GM18868 (cell line): ENCODE measurements at regions not wholly inside any gene's neighbourhood (a gene's known extent, or its start where the extent isn't known, plus 50 kb on each side); places are given as distances from the start of the nearest gene placed in this dataset.
"Not testable (repeated sequence)": the region's sequence is repeated elsewhere in the genome, so short reads cannot be mapped to it uniquely, and the experiment has no call there.

Source experiments
- ATAC-seq: cut with Tn5 transposase; IDR thresholded peaks from one replicate; pipeline ENCODE4 v1.9.1; 2021; ENCODE audit warnings: mild to moderate bottlenecking, moderate library complexity; ENCODE audit not compliant: unreplicated experiment

DNA sequence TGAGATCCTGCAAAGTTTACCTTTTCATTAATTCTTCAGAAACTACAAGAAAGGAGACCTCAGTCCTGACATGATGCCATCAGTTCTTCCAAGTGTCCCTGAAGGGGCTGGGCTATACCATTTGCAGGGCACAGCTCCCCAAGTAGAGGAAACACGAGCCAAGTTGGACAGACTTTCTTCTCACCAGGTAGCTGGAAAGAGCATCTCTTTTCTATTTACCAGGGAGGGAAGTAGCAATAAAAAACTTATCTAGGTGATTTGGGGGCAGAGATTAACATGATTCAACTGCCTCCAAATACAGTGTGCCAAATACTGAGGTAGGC lies 103.9 kb upstream of the KCND3 start:
- no peak for ATAC-seq

- no peak for ATAC-seq
These were observed 110.5 kb upstream of the KCND3 start for GRCh38 chr1:112099979-112100378.

DNA sequence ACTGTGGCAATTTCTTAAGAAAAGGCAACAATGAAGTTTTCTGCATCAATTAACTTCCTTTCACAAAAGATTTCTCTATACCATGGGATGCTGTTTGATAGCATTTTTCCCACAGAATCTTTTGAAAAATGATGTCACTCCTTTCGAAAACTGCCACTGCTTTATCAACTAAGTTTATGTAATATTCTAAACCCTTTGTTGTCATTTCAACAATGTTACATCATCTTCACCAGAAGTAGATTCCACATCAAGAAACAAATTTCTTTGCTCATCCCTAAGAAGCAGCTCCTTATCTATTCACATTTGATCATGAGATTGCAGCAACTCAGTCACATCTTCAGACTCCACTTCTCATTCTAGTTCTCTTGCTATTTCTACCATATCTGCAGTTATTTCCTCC lies 116.1 kb upstream of the KCND3 start:
- no peak for ATAC-seq

- ATAC-seq: no peak
These were observed 120.6 kb upstream of the KCND3 start for GRCh38 chr1:112110031-112110430.

- no peak for ATAC-seq
These were observed 122.3 kb upstream of the KCND3 start for GRCh38 chr1:112111734-112112133.

GRCh38 chr1:112114540-112114939 lies 125.1 kb upstream of the KCND3 start:
- ATAC-seq: no peak

DNA sequence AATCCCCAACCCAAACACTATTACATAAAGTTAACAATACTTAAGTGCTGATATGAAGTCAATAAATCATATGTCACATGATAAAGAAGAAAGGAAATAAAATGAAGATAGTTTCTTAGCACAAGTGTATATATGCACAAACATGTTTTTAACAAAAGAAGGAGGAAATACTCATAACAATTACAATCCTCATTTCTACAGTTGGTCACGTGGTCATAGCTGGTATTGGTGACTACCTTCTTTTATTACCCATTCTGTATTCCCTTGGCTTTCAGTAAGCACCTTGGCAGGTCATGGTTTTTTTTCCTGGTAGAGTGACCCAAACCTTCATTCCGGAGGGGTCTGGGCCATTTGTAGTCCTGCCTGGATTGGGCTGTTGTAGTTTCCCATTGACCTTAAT lies 137.1 kb upstream of the KCND3 start:
- ATAC-seq: no peak

DNA sequence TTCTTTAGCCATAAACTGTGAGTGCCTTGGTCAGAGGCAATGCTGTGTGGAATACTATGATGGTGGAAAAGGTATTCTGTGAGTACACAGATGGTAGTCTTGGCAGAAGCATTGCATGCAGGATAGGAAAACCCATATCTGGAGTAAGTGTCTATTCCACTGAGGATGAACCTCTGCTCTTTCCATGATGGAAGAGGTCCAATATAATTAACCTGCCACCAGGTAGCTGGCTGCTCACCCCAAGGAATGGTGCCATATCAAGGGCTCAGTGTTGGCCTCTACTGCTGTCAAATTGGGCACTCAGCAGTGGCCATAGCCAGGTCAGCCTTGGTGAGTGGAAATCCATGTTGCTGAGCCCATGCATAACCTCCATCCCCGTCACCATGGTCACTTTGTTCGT lies 138.1 kb upstream of the KCND3 start:
- not testable (repeated sequence) for ATAC-seq

DNA sequence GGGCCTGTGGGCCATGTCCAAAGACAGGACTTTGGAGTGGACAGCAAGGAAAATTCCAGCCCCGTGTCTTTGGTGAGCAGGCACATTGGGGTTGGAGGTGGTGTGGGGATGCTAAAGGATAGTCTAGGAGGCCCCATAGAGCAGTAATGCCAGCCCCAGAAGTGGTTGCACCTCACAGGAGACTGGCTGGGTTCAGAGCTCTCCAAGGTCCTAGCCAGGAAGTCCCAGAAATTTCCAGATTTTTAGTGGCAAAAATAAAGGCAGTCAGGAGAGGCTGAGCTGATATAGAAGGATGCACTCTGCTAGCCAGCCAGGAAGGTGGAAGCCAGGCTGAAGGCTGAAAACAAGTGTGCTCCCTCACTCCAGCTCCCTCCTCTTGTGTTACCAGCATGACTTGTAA lies 144.0 kb upstream of the KCND3 start:
- ATAC-seq: no peak

- ATAC-seq: no peak
These were observed 151.3 kb upstream of the KCND3 start for GRCh38 chr1:112140743-112141142.

GRCh38 chr1:112141301-112141700 lies 151.8 kb upstream of the KCND3 start:
- ATAC-seq: no peak

DNA sequence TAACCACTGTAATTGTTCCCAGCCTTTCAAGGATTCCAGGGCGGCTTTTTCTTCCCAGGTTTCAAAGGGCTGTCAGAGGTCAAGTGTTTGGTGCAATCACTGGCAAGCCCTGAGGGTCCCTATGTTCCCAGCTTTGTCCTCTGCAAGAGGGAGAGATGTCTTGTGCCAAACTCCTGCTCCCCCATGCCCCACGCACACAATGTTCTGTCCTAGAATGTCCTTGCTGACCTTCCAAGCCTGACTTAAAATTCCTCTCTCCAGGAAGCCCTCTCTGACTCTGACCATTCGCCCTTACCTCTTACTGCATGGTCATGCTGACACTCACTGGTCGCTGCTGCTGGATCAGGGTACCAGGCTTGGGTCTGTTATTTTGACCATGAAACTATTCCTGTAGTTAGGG lies 152.5 kb upstream of the KCND3 start:
- no peak for ATAC-seq

GRCh38 chr1:112143871-112144441 lies 154.5 kb upstream of the KCND3 start:
- ATAC-seq: no peak

GRCh38 chr1:112144733-112145426 lies 155.4 kb upstream of the KCND3 start:
- no peak for ATAC-seq

DNA sequence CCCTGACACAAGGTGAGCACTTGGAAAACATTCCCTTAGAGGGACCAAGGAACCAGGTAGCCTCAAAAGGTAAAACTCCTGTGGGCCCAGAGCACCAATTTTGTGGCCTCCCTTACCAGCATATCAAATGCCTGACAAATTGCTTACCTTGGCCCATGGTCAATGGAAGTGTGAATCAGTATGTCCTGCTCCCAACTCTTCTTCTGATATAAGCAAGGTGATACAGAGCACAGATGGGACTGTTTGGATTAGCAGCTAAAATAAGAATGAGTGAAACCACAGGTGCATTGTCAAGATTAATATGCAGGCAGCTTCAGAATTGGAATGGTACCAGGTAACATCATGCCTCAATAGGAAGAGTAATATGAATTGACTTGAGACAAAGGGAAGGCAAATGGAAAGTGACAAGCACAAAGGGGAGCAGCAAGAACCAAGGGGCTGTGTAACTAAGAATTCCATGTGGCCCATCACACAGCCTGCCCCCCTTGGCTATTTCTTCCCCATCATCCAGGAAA lies 156.8 kb upstream of the KCND3 start:
- ATAC-seq: no peak

- ATAC-seq: not testable (repeated sequence)
These were observed 170.7 kb upstream of the KCND3 start for GRCh38 chr1:112160214-112160613.

DNA sequence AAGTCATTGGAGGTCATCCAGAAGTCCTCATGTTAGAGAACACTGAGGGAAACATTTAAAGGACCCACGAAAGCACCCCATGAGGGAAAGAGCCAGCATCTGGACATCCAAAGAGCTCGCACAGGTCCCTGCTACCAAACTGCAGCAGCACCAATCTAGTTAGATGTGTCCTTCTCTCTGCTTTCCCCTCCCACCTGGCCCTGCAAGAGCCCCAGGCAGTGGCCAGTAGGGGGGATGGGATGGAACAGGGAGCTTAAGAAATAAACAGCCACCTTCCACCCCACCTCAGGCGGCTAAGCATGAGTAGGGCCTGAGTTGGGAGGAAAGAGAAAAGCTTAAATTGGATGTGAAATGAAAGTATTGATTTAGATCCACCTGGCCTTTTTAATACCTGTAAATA lies 175.9 kb upstream of the KCND3 start:
- ATAC-seq: no peak

GRCh38 chr1:112169517-112169916 lies 180.0 kb upstream of the KCND3 start:
- ATAC-seq: no peak

DNA sequence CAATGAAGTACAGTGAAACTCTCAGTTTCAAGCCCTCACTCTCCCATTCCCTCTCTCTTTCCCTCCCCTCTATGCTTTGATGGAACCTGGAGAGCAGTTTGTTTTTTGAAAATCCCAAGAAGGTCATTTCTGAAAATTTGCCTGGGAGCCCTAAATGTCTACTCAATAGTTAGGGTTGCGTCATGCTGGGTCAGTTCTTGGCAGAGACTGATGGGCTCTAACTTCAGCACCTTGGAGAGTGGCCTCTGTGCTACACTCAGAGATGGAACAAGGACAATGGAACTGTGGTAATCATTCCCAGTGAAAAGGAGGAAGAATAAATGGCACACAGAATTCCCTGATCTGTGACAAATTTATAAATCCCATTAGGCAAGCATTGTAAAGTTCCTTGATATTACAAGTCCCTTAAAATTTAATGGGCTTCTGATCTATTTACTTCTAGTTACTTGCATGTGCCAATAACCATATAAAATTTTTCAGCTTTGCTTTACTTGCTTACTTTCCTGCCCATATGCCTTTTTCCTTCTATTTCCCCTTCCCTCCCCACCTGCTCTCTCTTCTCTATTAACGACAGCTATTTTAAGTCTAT lies 182.9 kb upstream of the KCND3 start:
- ATAC-seq: no peak

GRCh38 chr1:112177314-112177713 lies 187.8 kb upstream of the KCND3 start:
- no peak for ATAC-seq

DNA sequence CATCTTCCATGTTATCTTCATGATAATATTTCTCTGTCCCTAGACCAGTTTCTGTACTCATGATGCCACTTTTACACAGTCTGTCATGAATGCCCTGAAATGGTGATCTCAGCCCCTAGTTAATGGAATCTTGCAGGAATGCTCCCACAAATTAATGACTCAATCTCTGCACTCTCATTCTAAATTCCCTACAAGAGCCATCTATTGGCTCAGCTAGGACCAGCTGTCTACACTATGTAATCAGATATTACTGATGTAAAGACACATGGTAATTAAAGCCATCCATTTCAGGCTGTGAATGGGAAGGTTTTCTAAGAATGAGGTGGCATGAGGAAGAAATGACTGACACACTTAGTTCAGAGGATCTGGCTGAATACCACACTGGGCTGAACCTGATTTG lies 199.1 kb upstream of the KCND3 start:
- ATAC-seq: no peak

DNA sequence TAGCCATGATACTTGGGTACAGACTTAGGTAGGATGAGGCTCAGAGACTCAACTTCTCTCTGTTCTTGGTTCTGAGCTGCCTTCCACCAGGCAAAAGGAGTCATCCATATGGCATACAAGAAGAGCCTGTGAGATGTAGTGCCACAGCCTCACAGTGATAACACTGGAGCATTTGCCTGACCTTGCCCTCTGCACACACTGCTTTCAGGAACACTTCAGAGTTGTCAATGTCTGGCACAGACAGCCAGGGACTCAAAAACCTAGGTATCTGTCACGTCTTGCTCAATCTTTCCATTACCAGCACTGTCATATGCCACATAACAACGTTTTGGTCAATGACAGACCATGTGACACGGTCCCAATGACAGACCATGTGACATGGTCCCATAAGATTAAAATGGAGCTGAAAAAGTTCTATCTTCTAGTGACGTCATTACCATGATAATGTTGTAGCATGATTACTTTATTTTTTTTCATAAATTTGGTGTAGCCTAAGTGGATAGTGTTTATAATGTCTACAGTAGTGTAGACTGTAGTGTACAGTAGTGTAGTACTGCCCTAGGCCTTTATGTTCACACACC lies 199.9 kb upstream of the CTTNBP2NL start:
- ATAC-seq: no peak
